ENCODE measurements at regions not wholly inside any gene's neighbourhood (a gene's known extent, or its start where the extent isn't known, plus 50 kb on each side); places are given as distances from the start of the nearest gene placed in this dataset.
"Not testable (repeated sequence)": the region's sequence is repeated elsewhere in the genome, so short reads cannot be mapped to it uniquely, and the experiment has no call there.

DNA sequence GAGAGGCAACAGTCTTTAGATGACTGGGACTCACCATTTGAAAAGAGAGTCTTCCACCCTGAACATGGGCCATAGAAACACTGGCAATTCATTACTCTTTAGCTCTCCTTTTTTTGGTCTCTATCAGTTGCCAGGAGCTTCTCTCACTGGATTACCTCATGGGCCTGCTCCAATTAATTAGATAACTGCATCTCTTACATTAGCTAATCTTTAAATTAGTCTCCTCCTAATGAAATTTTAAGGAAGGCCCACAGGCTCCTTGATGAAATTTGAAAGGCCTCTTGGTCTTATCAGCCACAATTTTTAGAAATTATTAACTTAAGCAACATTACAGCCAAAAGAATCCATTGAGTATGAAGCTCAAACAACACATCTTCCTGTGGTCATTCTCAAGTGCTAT lies 184.4 kb downstream of the UNC5CL start:
- H3K27ac ChIP-seq = no peak overlapping the region
- DNase-seq (ENCODE audit: low read depth, low spot score) = no peak

DNA sequence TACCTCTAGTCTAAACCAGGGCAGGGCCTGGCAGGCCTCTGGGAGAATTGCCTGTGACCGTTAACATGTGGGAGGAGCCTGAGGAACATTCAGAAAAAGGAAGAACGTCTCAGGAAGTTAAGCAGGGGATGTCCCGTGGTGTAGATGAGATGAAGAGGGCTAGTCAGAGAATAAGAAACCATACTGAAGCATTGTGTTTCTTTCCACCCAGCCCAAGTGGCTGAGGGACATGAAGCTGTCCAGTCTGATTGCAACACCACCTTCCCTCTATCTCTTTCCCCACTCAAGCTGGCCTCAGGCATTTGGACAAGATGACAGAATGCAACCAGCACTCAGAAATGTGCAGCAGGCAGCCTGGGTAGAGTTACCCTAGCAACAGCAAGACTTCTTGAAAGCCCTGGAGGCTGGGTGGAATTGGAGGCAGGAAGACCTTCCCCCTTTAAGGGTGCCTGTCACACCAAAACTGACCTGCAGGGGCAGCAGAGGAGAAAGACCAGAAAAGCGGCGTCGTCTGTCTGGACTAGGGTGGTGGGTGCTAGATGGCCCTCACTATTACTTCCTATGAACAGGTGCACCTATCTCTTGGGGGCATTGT lies 186.1 kb downstream of the UNC5CL start:
- H3K27ac ChIP-seq = no peak overlapping the region
- no peak for DNase-seq (ENCODE audit: low read depth, low spot score)

DNA sequence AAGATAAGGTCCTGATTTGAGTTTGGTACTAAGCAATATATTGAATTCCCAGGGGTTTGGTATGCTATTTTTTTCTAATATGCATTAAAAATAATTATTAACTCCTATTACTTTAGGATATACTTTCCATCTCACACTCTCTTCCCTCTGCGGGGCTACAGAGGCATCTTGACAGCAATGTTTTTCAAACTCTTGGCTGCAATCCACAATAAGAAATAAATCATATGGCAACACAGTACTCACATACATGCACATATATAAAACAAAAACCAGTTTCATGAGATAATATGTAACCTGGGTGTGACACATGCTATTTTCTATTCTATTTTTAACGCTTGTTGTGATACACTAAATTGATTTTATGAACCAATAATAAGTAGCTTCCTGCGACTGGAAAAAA lies 189.5 kb downstream of the UNC5CL start:
- no peak overlapping the region for H3K27ac ChIP-seq
- DNase-seq (ENCODE audit: low read depth, low spot score) = no peak

DNA sequence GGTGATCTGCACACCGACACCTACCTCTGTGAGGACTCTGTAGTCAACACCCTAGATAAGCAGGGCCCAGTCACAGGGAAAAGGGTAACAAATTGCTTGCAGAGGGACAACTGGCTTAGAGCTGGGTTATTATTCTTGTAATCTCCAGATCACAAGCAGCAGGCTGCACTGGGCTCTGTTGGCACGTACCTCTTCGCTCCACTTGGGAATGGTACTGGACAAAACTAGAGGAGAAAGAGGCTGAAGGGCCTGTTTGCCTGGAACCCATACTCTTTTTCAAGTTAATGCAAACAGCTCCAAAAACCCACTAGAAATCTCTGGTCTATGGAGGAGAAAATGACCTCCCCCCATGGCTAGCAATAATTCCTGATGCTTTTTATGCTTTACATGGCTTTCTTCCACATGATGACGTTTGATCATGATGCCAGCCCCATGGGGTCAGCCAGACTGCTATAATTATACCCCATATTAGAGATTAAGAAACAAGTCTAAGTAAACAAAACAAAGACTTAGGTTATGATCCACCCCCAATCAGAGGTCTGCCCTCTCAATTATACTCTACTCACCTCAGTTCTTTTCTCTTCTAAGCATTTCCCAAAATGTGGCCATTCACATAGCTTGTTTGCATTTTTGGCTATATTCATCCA lies 190.0 kb downstream of the UNC5CL start:
- DNase-seq (ENCODE audit: low read depth, low spot score) = no peak
- no peak overlapping the region for H3K27ac ChIP-seq

DNA sequence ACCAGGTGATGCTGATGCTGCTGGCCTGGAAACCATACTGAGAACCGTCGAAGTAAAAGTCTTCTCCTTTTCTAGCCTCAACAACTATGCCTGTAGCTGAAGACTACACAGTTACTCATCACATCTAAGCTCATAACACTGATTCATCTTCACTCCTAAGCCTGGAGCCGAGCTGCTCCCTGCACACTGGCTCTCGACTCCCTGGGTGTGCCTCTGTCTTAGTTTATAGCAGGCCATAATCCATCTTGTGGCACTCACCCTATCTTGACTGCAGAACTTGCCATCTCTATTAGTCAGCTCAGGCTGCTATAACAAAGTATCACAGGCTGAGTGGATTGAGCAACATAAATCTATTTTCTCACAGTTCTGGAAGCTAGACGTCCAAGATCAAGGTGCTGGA lies 191.0 kb downstream of the UNC5CL start:
- no peak overlapping the region for H3K27ac ChIP-seq
- peak; percentile 51 for DNase-seq (ENCODE audit: low read depth, low spot score)

DNA sequence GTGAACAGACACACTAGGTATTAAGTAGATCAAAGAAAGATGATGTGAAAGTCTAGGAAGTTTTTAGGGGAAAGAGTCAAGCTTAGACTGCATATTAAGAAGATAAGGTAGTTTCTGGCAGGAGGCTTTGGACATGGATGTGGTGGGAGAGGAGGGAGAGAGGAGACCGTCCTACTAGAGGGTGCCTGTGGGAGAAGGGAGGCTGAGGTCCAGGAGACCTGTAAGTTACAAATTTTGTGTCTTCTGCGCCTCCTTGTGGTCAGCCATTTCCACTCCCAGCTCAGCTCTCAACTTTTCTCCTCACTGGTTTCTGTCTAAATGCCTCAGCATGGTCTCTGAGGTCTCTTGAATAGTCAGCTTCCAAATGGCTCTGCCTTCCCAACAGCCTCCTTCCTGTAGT lies 193.5 kb downstream of the UNC5CL start:
- DNase-seq (ENCODE audit: low read depth, low spot score) = no peak
- no peak overlapping the region for H3K27ac ChIP-seq

DNA sequence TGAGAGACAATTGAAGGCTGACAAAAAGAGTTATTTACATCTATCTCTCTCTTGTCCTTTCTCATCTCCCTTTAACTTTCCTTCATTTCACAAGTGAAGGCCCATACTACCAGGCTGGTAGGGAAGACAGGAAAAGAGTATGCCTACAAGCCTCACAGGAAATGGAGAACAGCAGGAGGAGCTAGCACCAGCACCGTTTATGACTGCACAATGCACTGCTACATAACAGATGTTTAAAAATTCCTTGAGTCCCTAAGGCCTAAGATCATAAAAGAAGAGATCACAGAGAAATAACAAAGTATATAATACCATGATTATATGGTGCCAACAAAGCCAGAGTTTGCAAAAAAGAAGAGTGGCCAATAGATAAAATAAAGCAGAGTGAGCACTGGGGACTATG lies 194.8 kb downstream of the UNC5CL start:
- no peak for DNase-seq (ENCODE audit: low read depth, low spot score)
- H3K27ac ChIP-seq = no peak overlapping the region

DNA sequence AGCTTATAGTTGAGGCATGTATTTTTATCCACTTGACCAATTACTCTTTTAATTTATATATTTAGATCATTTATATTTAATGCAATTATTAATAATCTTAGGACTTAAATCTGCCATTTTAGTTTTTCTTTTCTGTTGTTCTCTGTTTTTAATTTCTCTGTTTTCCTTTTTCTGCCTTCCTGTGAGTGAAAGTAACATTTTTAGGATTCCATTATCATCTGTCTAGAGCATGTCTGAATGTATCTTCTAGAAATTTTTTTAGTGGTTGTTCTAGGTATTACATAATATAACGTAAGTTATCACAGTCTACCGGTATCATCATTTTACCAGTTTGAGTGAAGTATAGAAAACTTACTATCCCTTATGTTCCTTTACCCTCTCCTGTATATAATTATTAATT lies 197.3 kb downstream of the UNC5CL start:
- DNase-seq (ENCODE audit: low read depth, low spot score) = no peak

DNA sequence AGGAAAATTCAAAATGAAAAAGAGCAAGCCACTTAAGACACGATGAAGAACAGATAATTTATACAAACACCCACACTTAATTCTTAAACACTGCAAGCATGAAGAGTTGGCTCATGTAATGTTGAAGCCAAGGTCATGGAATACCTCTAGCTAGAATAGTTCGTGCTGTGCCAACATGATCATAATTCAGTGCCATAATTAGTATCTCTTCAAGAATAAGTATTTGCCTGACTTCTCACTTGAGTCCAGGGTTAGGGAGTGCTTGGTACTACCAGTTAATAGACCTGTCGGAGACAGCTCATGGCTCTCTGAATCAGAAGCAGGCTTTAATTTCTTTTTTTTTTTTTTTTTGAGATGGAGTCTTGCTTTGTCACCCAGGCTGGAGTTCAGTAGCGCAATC lies 206.3 kb downstream of the UNC5CL start:
- no peak overlapping the region for H3K27ac ChIP-seq
- DNase-seq (ENCODE audit: low read depth, low spot score) = no peak

More for the DNA sequence above, 197.3 kb downstream of the UNC5CL start:
- H3K27ac ChIP-seq = no peak overlapping the region

DNA sequence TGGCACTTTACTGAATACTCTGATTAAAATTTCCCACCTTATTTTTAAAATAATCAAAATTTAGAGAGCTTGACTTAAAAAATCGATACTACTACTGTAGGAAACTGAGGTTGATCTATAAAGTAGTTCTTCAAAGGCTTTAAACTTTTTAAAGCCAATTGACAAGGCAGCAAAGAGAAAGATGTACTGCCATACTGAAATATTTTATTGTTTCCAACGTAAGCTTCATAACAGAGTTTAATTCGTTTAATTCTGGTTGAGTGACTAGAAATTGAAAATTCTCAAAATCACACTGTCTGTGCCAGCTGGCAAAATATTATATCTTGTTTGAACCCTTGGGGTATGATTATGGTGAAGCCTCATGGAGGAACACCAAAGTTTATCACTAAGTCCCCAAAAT lies 207.6 kb downstream of the UNC5CL start:
- DNase-seq (ENCODE audit: low read depth, low spot score) = no peak
- no peak overlapping the region for H3K27ac ChIP-seq

DNA sequence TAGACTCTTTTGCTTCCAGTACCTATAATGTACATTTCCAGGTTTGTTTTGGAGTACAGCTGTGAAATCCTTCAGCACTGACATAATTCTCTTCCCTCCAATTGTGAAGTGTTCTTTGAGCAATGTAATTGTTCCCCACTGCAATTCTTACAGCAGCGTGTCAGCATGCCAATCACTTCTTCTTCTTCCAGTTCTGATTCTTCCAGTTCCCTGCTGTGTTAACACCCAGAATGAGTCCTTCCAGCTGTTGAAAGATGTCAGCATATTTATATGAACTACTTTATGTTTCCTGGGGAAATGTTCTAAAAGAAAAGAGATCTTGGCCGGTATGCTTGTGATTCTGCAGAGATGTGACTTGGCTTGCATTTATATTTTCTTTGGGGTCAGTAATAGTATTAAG lies 213.9 kb downstream of the UNC5CL start:
- no peak for DNase-seq (ENCODE audit: low read depth, low spot score)
- no peak overlapping the region for H3K27ac ChIP-seq

DNA sequence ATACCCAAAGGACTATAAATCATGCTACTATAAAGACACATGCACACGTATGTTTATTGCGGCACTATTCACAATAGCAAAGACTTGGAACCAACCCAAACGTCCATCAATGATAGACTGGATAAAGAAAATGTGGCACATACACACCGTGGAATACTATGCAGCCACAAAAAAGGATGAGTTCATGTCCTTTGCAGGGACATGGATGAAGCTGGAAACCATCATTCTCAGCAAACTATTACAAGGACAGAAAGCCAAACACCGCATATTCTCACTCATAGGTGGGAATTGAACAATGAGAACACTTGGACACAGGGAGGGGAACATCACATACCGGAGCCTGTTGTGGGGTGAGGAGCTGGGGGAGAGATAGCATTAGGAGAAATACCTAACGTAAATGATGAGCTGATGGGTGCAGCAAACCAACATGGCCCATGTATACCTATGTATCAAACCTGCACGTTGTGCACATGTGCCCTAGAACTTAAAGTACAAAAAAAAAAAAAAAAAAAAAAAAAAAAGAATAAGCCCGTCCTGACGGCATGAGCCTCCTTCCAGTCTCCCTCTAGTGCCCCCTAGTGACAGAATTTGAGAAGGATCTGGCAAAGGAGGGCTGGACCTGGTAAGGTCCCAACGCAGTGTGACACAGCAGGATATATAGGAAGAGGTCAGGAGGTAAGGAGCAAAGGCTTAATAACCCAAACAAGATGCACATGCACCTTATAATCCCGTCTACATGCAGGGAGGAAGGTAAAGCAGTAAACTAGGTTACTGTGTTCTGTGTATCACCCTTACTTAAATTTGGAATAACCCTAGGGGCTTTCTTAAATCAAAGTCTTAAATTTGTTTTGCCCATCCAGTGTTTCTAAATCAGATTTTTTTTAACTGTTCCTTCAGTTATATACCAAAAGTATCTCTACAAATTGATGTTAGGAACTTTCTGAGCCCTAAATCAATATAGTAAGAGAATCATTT lies 214.8 kb downstream of the UNC5CL start:
- DNase-seq (ENCODE audit: low read depth, low spot score); H3K27ac ChIP-seq: not testable (repeated sequence)

DNA sequence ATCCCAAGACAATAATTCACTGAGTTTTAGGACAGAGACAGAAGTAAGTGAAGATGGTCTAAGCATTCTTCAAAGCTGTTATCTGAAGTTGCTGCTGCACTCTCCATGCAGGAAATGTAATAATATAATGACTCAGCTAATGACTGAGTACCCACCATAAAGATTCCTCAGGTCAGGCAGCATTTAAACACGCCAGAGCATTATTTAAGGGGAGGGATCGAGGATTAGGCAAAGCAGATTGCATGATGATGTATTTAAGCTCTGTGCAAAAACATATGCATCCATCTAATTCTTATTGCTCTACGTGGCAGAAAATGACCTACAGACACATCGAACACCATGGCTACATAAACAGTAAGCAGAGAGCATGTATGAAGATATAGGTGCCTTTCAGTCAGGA lies 216.4 kb downstream of the UNC5CL start:
- no peak for DNase-seq (ENCODE audit: low read depth, low spot score)
- no peak overlapping the region for H3K27ac ChIP-seq

DNA sequence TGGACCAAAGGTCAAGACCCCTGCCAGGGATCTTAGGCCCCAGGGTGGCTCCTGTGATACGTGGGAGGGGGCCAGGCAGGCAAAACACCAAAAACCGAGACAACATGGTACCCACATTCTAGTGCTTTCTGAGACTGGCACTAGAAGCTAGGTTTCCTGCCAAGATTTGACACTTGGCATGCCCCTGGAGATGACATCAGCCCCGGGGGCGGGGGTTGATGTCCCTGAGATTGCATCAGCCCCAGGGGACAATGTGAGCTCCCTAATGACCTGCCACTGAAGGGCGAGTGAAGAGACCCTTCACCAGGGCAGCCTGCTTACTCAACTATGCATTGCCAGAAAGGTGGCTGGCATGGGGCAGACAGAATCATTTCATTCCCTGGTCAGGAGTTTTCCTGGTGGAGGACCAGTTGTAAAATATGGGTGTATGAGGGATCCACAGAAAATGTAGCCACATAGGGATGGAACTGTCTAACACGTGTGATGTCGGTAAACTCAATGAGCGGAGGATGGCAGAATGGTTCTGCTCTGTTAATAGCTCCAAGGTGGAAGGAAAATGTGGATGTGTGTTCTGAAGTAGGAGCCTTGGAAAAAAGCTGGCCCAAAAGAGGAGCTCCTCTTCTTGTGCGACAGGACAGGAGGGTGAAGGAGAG lies 219.7 kb downstream of the UNC5CL start:
- H3K27ac ChIP-seq = no peak overlapping the region
- no peak for DNase-seq (ENCODE audit: low read depth, low spot score)

DNA sequence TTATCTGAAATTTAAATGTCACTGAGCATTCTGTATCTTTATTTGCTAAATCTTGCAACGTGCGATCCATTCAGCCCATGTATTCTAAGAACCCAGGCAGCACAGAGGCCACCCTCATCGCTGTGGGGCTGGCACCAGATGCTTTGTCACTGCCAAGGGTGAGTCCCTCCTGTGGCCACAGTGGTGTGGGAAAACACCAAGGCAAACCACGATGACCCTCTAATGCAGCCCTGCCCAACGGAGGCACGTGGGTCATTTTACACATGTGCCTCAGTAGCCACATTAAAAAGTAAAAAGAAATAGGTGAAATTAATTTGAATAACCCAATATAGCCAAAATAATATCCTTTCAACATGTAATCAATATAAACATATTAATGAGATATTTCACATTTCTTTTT lies 221.7 kb downstream of the UNC5CL start:
- H3K27ac ChIP-seq = no peak overlapping the region
- DNase-seq (ENCODE audit: low read depth, low spot score) = no peak

DNA sequence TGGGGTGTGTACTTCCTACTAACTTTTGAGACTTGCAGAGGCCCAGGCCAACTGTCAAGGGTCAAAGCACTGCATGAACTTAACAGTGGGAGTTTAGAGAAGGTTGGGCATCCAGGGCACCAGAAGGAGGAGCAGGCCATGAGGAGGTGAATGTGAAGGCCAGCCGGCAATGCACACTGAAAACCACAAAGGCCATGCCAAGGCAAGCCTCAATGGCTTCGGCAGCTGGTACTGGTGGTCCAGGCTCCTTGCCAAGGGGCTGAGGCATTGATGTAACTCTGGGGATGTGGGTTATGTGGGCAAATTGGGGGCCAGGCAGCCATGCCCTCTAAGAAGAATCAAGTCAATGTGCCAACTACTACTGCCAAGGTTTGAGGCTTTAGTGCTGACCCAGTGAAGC lies 222.4 kb downstream of the UNC5CL start:
- no peak overlapping the region for H3K27ac ChIP-seq
- DNase-seq (ENCODE audit: low read depth, low spot score) = no peak

DNA sequence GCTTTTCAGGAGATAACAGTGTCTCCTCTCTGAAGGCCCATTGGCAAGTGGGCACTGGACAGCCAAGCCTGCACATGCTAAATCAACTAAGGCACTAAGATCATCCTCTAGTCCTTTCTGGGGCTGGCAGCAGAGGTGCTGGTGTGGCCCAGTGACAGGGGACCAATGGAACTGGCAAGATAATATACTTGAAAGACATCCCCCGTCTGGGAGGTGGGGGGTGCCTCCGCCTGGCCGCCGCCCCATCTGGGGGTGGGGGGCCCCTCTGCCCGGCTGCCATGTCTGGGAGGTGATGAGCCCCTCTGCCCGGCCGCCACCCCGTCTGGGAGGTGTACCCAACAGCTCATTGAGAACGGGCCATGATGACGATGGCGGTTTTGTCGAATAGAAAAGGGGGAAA lies 223.3 kb downstream of the UNC5CL start:
- no peak overlapping the region for H3K27ac ChIP-seq
- no peak for DNase-seq (ENCODE audit: low read depth, low spot score)

DNA sequence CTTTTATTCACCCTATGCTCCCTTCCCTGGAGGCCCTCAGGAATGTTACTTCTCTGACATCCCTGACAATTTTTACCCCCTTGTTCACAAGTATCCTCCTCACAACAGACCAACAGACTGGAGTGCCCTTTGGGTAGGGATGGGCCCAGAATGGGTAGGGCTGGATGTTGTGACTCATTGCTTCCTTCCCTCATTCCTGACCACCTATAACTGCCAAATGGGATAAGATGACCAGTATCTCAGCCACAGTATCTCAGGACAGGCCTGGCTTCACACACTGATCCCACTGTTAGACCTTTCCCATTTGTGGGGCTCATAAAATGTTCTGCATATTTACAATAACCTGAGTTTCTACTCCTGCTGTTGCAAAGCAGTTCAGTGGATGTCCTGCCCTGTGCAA lies 223.0 kb upstream of the LRFN2 start:
- DNase-seq (ENCODE audit: low read depth, low spot score) = no peak
- H3K27ac ChIP-seq = no peak overlapping the region

DNA sequence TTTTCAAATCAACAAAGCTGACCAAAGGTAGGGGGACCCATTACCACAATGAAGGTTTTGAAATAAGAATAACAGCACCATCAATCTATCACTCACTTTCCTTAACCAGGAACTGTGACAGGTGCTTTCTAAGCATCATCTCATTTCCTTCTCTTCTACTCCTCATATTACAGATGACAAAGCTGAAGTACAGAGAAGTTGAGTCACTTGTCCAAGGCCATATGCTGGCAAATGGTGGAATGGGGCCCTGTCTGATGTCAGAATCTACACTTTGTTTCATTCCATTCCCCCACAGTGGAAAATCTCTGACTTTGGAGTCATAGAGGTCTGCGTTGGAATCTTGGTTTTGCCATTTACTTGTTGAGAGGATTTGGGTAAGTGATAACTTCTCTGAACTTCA lies 222.5 kb upstream of the LRFN2 start:
- H3K27ac ChIP-seq = no peak overlapping the region
- DNase-seq (ENCODE audit: low read depth, low spot score) = no peak

DNA sequence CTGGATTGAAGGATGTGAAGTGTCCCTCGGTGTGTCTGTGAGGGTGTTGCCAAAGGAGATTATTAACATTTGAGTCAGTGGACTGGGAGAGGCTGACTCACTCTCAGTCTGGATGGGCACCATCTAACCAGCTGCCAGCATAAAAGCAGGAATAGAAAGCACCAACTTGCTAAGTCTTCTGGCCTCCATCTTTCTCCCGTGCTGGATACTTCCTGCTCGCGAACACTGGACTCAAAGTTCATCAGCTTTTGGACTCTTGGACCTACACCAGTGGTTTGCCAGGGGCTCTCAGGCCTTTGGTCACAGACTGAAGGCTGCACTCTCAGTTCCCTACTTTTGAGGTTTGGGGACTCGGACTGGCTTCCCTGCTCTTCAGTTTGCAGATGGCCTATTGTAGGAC lies 220.3 kb upstream of the LRFN2 start:
- no peak for DNase-seq (ENCODE audit: low read depth, low spot score)
- no peak overlapping the region for H3K27ac ChIP-seq
